ENCODE measurements at regions not wholly inside any gene's neighbourhood (a gene's known extent, or its start where the extent isn't known, plus 50 kb on each side); places are given as distances from the start of the nearest gene placed in this dataset.

GRCh38 chr20:16806061-16806460 lies 57.9 kb downstream of the OTOR start:
- no peaks in the 10 kb centered on the region for H3K9me3 ChIP-seq
- H3K4me3 ChIP-seq: no peak overlapping the region
- H3K27me3 ChIP-seq: peaks cover 0 to 12% (median 0%) of the 10 kb centered on the region in 4 donors
- no peak overlapping the region for H3K27ac ChIP-seq
- DNase-seq (no peak), FAIRE-seq (no peak), ATAC-seq (no peak)
- TF ChIP-seq CTCF (IDR thresholded peaks at IDR 0.05): no peak
- no peaks in the 10 kb centered on the region for H3K36me3 ChIP-seq
- intact Hi-C loops (cut with DNase I): loop anchor here (5.0 to 10.0 kb wide), 3 partner anchors 479 to 629 kb away; no protein-coding TSS in a partner anchor
- H3K4me1 ChIP-seq: no peaks in the 10 kb centered on the region
- WGBS, 2 donors: 47 to 53% methylated on average over 6 of the region's 6 CpGs

GRCh38 chr20:16806886-16807285 lies 58.7 kb downstream of the OTOR start:
- DNase-seq (no peak), FAIRE-seq (no peak), ATAC-seq (no peak)
- Histone ChIP-seq H3K36me3 (no peaks in the 10 kb centered on the region), H3K4me3 (no peak overlapping the region), H3K4me1 (no peaks in the 10 kb centered on the region), H3K27me3 (peaks cover 0 to 12% (median 0%) of the 10 kb centered on the region in 4 donors), H3K9me3 (no peaks in the 10 kb centered on the region), H3K27ac (no peak overlapping the region)
- TF ChIP-seq CTCF (IDR thresholded peaks at IDR 0.05): no peak
- 45 to 50% methylated on average over 7 of the region's 7 CpGs for WGBS, 2 donors
- intact Hi-C loops (cut with DNase I): loop anchor here (5.0 to 10.0 kb wide), 3 partner anchors 478 to 628 kb away; no protein-coding TSS in a partner anchor

- no peak overlapping the region for H3K4me3 ChIP-seq
- H3K36me3 ChIP-seq: no peaks in the 10 kb centered on the region
- H3K27me3 ChIP-seq: peaks cover 0 to 5% (median 0%) of the 10 kb centered on the region in 4 donors
- H3K4me1 ChIP-seq: no peaks in the 10 kb centered on the region
- no peak for TF ChIP-seq CTCF (IDR thresholded peaks at IDR 0.05)
- H3K9me3 ChIP-seq: no peaks in the 10 kb centered on the region
- no peak for FAIRE-seq
- no peak for ATAC-seq
- WGBS, 2 donors: 40 to 46% methylated on average over 4 of the region's 4 CpGs
- intact Hi-C loops (cut with DNase I): loop anchor here (5.0 to 10.0 kb wide), 3 partner anchors 476 to 626 kb away; no protein-coding TSS in a partner anchor
- DNase-seq: no peak
- no peak overlapping the region for H3K27ac ChIP-seq
These were observed 60.6 kb downstream of the OTOR start for GRCh38 chr20:16808796-16809195.

GRCh38 chr20:16810216-16810615 lies 62.1 kb downstream of the OTOR start:
- no peak for ATAC-seq
- Histone ChIP-seq H3K27me3 (peaks cover 0 to 5% (median 0%) of the 10 kb centered on the region in 4 donors), H3K4me1 (no peaks in the 10 kb centered on the region), H3K9me3 (no peaks in the 10 kb centered on the region), H3K36me3 (no peaks in the 10 kb centered on the region), H3K4me3 (no peak overlapping the region), H3K27ac (no peak overlapping the region)
- DNase-seq: no peak
- WGBS, 2 donors: 59 to 81% methylated on average over 3 of the region's 3 CpGs
- intact Hi-C loops (cut with DNase I): no loop called here
- FAIRE-seq: no peak
- no peak for TF ChIP-seq CTCF (IDR thresholded peaks at IDR 0.05)

GRCh38 chr20:16816192-16816591 lies 68.0 kb downstream of the OTOR start:
- Histone ChIP-seq H3K4me1 (no peaks in the 10 kb centered on the region), H3K36me3 (no peaks in the 10 kb centered on the region), H3K27me3 (no peaks in the 10 kb centered on the region), H3K9me3 (no peaks in the 10 kb centered on the region), H3K4me3 (no peak overlapping the region), H3K27ac (no peak overlapping the region)
- FAIRE-seq: no peak
- 42 to 49% methylated on average over 3 of the region's 3 CpGs for WGBS, 2 donors
- no peak for ATAC-seq
- no peak for DNase-seq
- intact Hi-C loops (cut with DNase I): no loop called here
- TF ChIP-seq CTCF (IDR thresholded peaks at IDR 0.05): no peak

Data from pancreas (tissue), 10 donors.